Coronary artery (tissue), 2 donors: ENCODE measurements at regions not wholly inside any gene's neighbourhood (a gene's known extent, or its start where the extent isn't known, plus 50 kb on each side); places are given as distances from the start of the nearest gene placed in this dataset.
"Not testable (repeated sequence)": the region's sequence is repeated elsewhere in the genome, so short reads cannot be mapped to it uniquely, and the experiment has no call there.

Experiments used
- DNase-seq: peaks from one replicate; pipeline ENCODE4 v3.0.0-alpha.2; 2017; ENCODE audit warnings: low spot score
- H3K27ac ChIP-seq, 2 donors: fragments of 200-600 bp; sonication (generic); one replicate each; pipeline ENCODE4 v1.5.1; 2016 to 2019
- H3K4me3 ChIP-seq: fragments of 200-600 bp; sonication (generic); 2 replicates; pipeline ENCODE4 v1.5.1; 2016; ENCODE audit warnings: mild to moderate bottlenecking, moderate library complexity
- TF ChIP-seq, protein P1 (sequence below): fragments of 200-600 bp; sonication (generic); IDR thresholded peaks from one replicate; pipeline ENCODE4 v1.5.1; 2019; ENCODE audit warnings: antibody characterized with exemption

DNA sequence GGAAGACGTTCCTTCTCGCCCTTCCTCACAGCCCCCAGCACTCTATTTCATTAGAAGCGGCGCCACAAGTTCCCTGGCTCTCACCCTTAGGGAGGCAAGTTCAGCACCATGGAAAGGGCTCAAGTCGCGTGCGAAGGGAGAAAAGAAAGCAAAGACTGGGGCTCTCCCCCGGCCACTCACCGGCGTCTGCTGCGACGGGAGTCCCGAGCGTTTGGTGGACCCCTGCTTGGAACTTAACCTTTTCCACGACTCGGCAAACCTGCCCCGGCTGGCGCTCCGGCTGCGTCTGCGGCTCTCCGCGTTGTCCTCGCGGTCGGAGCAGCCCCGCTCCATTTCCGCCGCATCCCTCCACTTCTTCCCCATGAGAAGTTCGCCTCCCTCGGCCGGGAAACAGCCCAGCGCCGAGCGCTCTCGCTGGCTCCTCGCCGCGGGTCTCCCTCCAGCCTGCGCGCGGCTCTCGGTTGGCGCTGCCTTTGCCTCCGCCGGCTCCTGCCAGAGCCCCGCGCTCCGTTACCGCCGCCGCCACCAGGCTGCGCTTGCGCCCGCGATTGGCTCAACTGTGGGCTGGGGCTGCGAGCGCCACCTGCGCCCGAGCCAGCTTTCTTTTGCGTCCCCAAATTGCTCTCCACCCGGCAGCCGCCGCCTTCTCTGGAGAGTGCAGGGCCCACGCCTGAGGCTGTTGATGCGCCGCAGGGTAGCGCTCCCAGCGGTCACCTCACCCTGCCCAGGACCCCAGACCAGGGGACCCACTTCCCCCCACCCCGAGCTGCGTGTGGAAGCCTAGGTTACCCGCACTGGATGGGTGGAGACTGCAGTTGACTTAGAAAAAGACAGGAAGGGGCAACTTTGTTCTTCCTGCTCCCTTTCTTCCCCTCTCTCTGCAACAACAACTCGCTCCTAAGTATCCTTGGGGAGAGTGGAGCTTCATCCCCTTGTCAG, 321.6 kb downstream of the CEMIP2 start:
- DNase-seq = no peak
- TF ChIP-seq, protein P1, sequence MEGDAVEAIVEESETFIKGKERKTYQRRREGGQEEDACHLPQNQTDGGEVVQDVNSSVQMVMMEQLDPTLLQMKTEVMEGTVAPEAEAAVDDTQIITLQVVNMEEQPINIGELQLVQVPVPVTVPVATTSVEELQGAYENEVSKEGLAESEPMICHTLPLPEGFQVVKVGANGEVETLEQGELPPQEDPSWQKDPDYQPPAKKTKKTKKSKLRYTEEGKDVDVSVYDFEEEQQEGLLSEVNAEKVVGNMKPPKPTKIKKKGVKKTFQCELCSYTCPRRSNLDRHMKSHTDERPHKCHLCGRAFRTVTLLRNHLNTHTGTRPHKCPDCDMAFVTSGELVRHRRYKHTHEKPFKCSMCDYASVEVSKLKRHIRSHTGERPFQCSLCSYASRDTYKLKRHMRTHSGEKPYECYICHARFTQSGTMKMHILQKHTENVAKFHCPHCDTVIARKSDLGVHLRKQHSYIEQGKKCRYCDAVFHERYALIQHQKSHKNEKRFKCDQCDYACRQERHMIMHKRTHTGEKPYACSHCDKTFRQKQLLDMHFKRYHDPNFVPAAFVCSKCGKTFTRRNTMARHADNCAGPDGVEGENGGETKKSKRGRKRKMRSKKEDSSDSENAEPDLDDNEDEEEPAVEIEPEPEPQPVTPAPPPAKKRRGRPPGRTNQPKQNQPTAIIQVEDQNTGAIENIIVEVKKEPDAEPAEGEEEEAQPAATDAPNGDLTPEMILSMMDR = no peak
- Histone ChIP-seq H3K27ac (no peak overlapping the region), H3K4me3 (peak overlapping the region; percentile 66)

DNA sequence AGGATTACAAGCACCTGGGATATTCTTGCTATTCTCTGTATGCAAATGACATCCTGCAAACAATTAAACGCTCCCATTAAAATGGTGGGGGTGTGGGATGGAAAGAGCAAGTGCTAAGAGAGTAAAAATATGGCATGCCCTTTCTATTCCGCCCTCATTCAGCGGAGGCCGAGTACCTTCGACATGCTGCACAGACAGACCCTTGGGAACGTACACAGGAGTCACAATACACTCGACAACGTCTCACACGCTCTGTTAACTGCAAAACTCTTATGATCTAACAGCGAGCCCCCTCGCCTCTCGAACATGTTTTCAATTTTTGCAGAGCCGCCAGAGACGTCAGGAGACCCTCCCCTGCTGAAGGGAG, 322.2 kb downstream of the CEMIP2 start:
- peak overlapping the region; percentile 66 for H3K4me3 ChIP-seq
- no peak overlapping the region for H3K27ac ChIP-seq
- TF ChIP-seq, protein P1 = no peak
- no peak for DNase-seq

GRCh38 chr9:71442937-71443336, 321.5 kb upstream of the TRPM3 start:
- Histone ChIP-seq H3K27ac (no peak overlapping the region), H3K4me3 (no peak overlapping the region)
- no peak for DNase-seq
- TF ChIP-seq, protein P1 = no peak

DNA sequence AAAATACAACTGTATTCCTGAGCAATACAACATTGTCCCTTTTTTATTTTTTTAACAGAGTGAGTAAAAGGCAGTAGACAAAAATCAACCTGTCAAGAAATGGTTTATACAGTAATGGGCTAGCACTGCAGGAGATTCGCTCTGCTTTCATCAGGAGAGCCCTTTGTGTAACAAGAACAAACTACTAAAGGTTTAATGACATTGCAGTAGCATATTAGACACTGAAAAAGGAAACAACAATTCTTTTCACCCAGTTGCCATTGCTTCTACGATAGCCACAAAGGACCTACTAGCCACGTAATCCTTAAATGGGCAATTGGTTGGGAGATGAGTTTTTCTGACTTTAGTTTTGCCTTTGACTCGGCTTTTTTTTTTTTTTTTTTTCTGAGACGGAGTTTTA, 319.8 kb upstream of the TRPM3 start:
- Histone ChIP-seq H3K4me3 (no peak overlapping the region), H3K27ac (no peak overlapping the region)
- TF ChIP-seq, protein P1 = no peak
- DNase-seq = no peak

- TF ChIP-seq, protein P1 = no peak
- H3K4me3 ChIP-seq = no peak overlapping the region
Observed at GRCh38 chr9:71431931-71432330, 310.5 kb upstream of the TRPM3 start.

GRCh38 chr9:71407341-71407740, 285.9 kb upstream of the TRPM3 start:
- H3K27ac ChIP-seq, H3K4me3 ChIP-seq, DNase-seq: not testable (repeated sequence)

More at GRCh38 chr9:71431931-71432330, 310.5 kb upstream of the TRPM3 start:
- no peak overlapping the region for H3K27ac ChIP-seq
- no peak for DNase-seq

- TF ChIP-seq, protein P1 = no peak
- no peak for DNase-seq
- H3K4me3 ChIP-seq = no peak overlapping the region
Observed at GRCh38 chr9:71403106-71403505, 281.7 kb upstream of the TRPM3 start.

More at GRCh38 chr9:71403106-71403505, 281.7 kb upstream of the TRPM3 start:
- no peak overlapping the region for H3K27ac ChIP-seq
